SU-DHL-6 (cell line): ENCODE measurements at regions not wholly inside any gene's neighbourhood (a gene's known extent, or its start where the extent isn't known, plus 50 kb on each side); places are given as distances from the start of the nearest gene placed in this dataset.

Source experiments
- EZH2phosphoT487 ChIP-seq: fragments of 200-600 bp; sonication (generic), shearing (Covaris generic); conservative IDR thresholded peaks from 2 replicates; pipeline ENCODE4 v1.6.1; 2018; ENCODE audit warnings: mild to moderate bottlenecking, antibody characterized with exemption, low read length, moderate library complexity, mixed read lengths
- TF ChIP-seq, protein P1 (sequence below): fragments of 200-600 bp; sonication (generic); IDR thresholded peaks from one replicate; pipeline ENCODE4 v1.5.1; 2017; ENCODE audit warnings: antibody characterized with exemption, mild to moderate bottlenecking, low read length, moderate library complexity; ENCODE audit not compliant: insufficient read depth, poor library complexity, severe bottlenecking

DNA sequence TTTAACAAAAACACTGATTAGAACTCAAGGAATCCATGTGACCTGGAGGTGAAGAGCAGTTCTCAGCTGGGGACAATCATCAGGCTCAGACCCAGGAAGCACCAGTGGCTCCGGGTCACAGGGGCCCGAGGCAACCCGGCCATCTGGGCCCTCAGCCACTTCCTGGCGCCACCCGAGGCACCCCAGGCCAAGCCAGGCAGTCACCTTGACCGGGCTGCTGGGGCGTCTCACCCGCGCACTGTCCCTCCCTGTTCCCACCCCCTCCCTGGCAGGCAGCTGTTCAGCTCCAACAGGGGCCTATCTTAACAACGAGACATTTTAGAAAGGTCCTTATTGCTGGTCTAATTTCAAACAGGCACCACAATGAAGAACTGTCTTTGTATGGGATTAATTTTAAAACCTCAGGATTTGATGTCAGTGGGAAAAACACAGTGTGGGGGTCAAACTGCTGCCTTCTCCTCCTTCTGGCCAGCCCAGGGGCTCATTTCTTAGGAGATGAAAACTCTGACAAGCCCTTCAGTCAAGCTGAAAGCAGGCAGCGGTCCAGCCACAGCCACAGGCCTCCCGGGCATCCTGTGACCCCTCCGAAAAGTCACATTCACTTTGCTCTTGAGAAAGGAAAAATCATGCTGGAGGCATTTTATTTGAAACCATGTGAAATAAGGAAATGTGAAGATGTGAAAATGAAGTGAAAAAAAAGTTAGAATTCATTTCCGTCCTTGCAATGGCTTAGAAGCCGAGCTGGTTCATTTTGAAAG is 83.3 kb downstream of the KCTD15 start:
- TF ChIP-seq, protein P1, sequence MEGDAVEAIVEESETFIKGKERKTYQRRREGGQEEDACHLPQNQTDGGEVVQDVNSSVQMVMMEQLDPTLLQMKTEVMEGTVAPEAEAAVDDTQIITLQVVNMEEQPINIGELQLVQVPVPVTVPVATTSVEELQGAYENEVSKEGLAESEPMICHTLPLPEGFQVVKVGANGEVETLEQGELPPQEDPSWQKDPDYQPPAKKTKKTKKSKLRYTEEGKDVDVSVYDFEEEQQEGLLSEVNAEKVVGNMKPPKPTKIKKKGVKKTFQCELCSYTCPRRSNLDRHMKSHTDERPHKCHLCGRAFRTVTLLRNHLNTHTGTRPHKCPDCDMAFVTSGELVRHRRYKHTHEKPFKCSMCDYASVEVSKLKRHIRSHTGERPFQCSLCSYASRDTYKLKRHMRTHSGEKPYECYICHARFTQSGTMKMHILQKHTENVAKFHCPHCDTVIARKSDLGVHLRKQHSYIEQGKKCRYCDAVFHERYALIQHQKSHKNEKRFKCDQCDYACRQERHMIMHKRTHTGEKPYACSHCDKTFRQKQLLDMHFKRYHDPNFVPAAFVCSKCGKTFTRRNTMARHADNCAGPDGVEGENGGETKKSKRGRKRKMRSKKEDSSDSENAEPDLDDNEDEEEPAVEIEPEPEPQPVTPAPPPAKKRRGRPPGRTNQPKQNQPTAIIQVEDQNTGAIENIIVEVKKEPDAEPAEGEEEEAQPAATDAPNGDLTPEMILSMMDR, result no peak
- no peak for TF ChIP-seq EZH2phosphoT487
